NCI-H526 treated with DMSO at 0.1 percent for 48 hours (cell line): ENCODE measurements at regions not wholly inside any gene's neighbourhood (a gene's known extent, or its start where the extent isn't known, plus 50 kb on each side); places are given as distances from the start of the nearest gene placed in this dataset.

Experiments used
- DNase-seq: peaks from one replicate; lab custom pipeline; 2025; lab: John Stamatoyannopoulos, UW

GRCh38 chr3:23152989-23153388 lies 50.1 kb upstream of the UBE2E2 start:
- DNase-seq: no peak
